Skeletal muscle satellite cell (primary cell): ENCODE measurements at regions not wholly inside any gene's neighbourhood (a gene's known extent, or its start where the extent isn't known, plus 50 kb on each side); places are given as distances from the start of the nearest gene placed in this dataset.

Source experiments
- H3K27me3 ChIP-seq: 2 replicates; pipeline ENCODE4 v1.7.0; 2013; ENCODE audit warnings: low read length; ENCODE audit not compliant: control insufficient read depth, insufficient read depth
- H3K36me3 ChIP-seq: 2 replicates; pipeline ENCODE4 v1.7.0; 2013; ENCODE audit warnings: mild to moderate bottlenecking, control low read depth, low read length; ENCODE audit not compliant: insufficient read depth
- H3K4me1 ChIP-seq: 2 replicates; pipeline ENCODE4 v1.7.0; 2013; ENCODE audit warnings: low read length; ENCODE audit not compliant: control insufficient read depth, insufficient read depth
- H3K4me2 ChIP-seq: 2 replicates; pipeline ENCODE4 v1.7.0; 2013; ENCODE audit warnings: mild to moderate bottlenecking, low read length
- H3K4me3 ChIP-seq: 2 replicates; pipeline ENCODE4 v1.7.0; 2013; ENCODE audit warnings: low read length
- H3K9ac ChIP-seq: 2 replicates; pipeline ENCODE4 v1.7.0; 2013; ENCODE audit warnings: mild to moderate bottlenecking, low read depth, low read length, moderate library complexity
- H3K9me3 ChIP-seq: replicated peaks from 2 replicates; pipeline ENCODE4 v1.7.0; 2013; ENCODE audit warnings: mild to moderate bottlenecking, control low read depth, low read length

GRCh38 chr2:64771737-64772136, 118.0 kb upstream of the SERTAD2 start:
- Histone ChIP-seq H3K9ac (no peak overlapping the region), H3K4me1 (peaks cover 42% of the 10 kb centered on the region), H3K36me3 (no peaks in the 10 kb centered on the region), H3K27me3 (no peaks in the 10 kb centered on the region), H3K9me3 (no peaks in the 10 kb centered on the region), H3K4me3 (no peak overlapping the region), H3K4me2 (no peak overlapping the region)

DNA sequence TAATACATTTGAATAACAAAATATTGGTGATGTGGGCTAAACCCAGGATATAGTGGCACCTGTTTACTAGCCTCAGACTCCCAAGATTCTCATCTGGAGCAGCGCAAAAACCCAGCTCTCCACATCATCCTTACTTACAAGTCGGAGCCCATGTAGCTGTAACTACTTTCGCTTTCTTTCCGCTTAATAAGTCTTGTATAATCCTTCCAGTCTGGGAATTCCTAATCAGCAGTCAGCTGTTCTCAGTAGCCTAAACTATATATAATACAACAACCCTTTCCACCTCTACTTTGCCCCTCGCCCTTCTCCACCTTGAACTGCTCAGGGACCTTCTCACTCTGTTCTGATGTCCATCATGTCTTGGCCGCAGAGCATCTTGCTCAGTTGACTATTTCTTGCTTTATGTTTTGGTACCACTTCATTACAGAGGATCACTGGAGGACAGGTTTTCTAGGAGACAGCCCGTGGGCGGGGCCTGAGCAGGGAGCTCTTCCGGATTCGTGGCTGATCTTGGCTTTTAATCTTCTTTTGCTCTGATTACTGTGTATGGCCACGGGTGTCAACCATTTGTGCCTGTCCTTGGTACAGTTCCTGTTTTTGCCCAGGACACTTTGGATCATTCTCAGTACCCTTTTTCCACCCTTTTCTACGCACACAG, 119.9 kb upstream of the SERTAD2 start:
- peaks cover 38% of the 10 kb centered on the region for H3K4me1 ChIP-seq
- H3K27me3 ChIP-seq = no peaks in the 10 kb centered on the region
- no peaks in the 10 kb centered on the region for H3K36me3 ChIP-seq
- H3K9ac ChIP-seq = no peak overlapping the region
- peak overlapping the region; percentile 23 for H3K4me2 ChIP-seq
- H3K4me3 ChIP-seq = no peak overlapping the region
- H3K9me3 ChIP-seq = no peaks in the 10 kb centered on the region

DNA sequence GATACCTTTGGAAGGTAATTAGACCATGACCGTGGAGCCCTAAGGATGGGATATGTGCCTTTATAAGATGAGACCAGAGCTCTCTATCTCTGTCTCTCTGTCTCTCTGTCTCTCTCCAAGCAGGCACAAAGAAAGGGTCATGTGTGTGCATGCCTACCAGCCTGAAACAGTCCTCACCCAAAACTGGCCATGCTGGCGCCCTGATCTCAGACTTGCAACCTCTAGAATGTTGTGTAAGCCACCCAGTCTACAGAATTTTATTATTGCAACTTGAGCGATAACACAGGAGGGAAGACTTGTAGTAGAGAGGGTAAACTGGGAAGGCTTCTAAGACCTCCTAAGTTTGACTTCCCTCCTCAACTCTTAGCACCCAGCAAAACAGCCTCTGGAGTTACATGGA, 124.1 kb upstream of the SERTAD2 start:
- H3K36me3 ChIP-seq = no peaks in the 10 kb centered on the region
- H3K9ac ChIP-seq = no peak overlapping the region
- no peak overlapping the region for H3K4me2 ChIP-seq
- no peaks in the 10 kb centered on the region for H3K9me3 ChIP-seq
- H3K27me3 ChIP-seq = no peaks in the 10 kb centered on the region
- H3K4me3 ChIP-seq = no peak overlapping the region
- H3K4me1 ChIP-seq = peaks cover 41% of the 10 kb centered on the region

GRCh38 chr2:64779117-64779690, 125.5 kb upstream of the SERTAD2 start:
- Histone ChIP-seq H3K4me3 (peak overlapping the region; percentile 7), H3K36me3 (no peaks in the 10 kb centered on the region), H3K9me3 (no peaks in the 10 kb centered on the region), H3K4me2 (peak overlapping the region; percentile 22), H3K9ac (no peak overlapping the region), H3K27me3 (no peaks in the 10 kb centered on the region), H3K4me1 (peaks cover 35% of the 10 kb centered on the region)

DNA sequence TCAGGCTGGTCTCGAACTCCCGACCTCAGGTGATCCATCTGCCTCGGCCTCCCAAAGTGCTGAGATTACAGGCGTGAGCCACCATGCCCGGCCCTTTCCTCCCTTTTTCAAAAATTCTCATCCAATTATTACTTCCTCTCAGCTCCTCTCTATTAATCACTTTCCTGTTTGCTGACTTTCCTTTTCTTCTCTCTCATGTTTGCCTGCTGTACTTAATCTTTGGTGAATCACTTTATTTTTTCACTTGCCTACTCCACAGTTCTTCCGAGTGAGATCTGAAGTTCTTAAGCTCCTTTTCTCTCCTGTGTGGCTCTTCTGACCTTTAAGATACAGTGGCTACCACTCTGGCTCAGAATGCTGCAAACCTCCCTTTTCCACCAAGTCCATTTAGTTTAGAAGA, 126.3 kb upstream of the SERTAD2 start:
- H3K9ac ChIP-seq = peak overlapping the region; percentile 35
- H3K4me3 ChIP-seq = no peak overlapping the region
- H3K9me3 ChIP-seq = no peaks in the 10 kb centered on the region
- H3K27me3 ChIP-seq = no peaks in the 10 kb centered on the region
- H3K36me3 ChIP-seq = no peaks in the 10 kb centered on the region
- no peak overlapping the region for H3K4me2 ChIP-seq
- H3K4me1 ChIP-seq = peaks cover 35% of the 10 kb centered on the region

- no peaks in the 10 kb centered on the region for H3K9me3 ChIP-seq
- H3K4me3 ChIP-seq = no peak overlapping the region
- no peak overlapping the region for H3K9ac ChIP-seq
Observed at GRCh38 chr2:64781711-64782390, 128.1 kb upstream of the SERTAD2 start.

DNA sequence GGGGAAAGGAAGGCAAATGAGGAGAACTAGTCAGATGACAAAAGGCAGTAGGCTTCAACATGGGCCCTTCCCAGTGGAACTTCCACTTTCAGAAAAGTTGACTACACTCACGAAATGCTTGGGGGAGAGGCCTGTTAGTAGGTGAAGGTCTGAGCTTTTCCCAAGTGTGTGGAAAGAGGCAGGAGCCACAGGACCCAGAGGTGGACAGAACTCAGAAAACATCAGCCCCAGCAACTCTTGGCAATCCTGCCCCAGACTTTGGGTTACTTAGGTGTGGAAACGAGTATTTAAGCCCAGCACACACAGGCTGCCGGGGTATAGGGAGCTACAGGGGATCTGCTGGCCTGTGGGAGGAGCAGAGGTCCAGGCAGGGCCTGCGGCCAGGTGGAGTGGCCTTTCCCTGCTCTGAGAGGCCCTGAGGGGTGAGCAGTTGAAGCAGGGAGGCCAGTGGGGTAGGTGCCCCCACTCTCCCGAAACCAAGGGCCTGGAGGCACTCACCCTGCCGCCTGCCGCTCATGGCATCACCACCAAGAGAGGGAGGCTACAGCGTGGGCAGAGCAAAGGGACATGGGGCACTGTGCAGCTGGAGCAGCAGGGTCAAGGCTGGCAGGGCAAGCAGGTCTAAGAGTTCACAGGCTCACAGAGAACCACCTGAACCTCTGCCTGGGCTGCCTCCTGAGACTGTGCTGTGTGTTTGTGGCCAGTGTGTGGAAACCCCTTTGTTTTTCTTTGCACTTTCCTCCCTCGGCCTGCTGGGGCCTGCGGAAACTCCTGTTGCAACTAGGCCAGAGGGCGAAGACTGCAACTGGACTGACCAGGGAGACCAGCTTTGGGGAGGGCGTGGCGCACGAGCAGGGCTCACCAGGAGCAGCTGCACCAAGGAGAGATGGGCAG, 130.7 kb upstream of the SERTAD2 start:
- Histone ChIP-seq H3K27me3 (no peaks in the 10 kb centered on the region), H3K4me2 (no peak overlapping the region), H3K4me1 (peaks cover 25% of the 10 kb centered on the region), H3K4me3 (no peak overlapping the region), H3K9me3 (no peaks in the 10 kb centered on the region), H3K36me3 (no peaks in the 10 kb centered on the region), H3K9ac (no peak overlapping the region)

More at GRCh38 chr2:64781711-64782390, 128.1 kb upstream of the SERTAD2 start:
- no peaks in the 10 kb centered on the region for H3K36me3 ChIP-seq
- H3K4me1 ChIP-seq = peaks cover 35% of the 10 kb centered on the region
- no peak overlapping the region for H3K4me2 ChIP-seq
- no peaks in the 10 kb centered on the region for H3K27me3 ChIP-seq

DNA sequence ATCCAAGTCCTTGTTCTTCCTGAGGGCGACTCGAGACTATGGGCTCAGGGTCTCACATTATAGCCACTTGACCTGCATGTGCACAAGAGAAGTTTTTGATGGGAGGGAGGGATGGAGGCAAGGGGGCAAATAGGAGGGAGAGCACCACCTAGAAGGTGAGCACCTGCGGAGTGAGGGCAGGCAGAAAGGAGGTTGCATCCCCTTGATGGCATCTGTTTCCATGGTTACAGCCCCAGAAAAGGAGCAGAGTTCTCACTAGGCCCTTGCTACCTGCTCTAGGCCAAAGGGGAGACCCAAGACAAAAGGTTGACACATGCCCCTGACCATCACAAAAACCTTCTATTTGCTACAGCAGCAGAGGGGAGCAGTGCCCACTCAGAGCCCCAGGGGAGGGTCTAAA, 131.5 kb upstream of the SERTAD2 start:
- H3K4me1 ChIP-seq = peaks cover 17% of the 10 kb centered on the region
- no peaks in the 10 kb centered on the region for H3K36me3 ChIP-seq
- no peaks in the 10 kb centered on the region for H3K9me3 ChIP-seq
- no peak overlapping the region for H3K4me3 ChIP-seq
- no peak overlapping the region for H3K4me2 ChIP-seq
- H3K27me3 ChIP-seq = no peaks in the 10 kb centered on the region
- H3K9ac ChIP-seq = no peak overlapping the region

GRCh38 chr2:64786343-64787018, 132.8 kb upstream of the SERTAD2 start:
- no peak overlapping the region for H3K4me2 ChIP-seq
- no peak overlapping the region for H3K4me3 ChIP-seq
- no peaks in the 10 kb centered on the region for H3K9me3 ChIP-seq
- H3K9ac ChIP-seq = no peak overlapping the region
- H3K4me1 ChIP-seq = peaks cover 10% of the 10 kb centered on the region
- no peaks in the 10 kb centered on the region for H3K27me3 ChIP-seq
- no peaks in the 10 kb centered on the region for H3K36me3 ChIP-seq

DNA sequence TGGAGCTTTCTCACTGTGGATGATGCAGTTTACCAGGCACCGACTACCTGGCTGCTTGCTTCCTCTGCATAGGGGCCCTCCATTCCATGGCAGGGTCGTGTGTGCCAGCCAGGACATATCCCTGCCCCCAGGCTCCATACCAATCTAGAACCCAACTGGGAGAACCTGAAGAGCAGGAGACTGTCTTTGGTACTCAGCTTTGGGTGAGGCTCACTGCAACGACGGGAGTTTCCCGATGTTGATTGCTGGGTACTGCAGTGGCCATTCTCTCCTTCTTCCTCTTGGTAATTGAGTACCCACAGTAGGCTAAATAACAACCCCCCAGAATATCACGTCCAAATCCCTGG, 133.3 kb upstream of the SERTAD2 start:
- Histone ChIP-seq H3K36me3 (no peaks in the 10 kb centered on the region), H3K9ac (no peak overlapping the region), H3K27me3 (no peaks in the 10 kb centered on the region), H3K4me2 (no peak overlapping the region), H3K4me1 (peaks cover 5% of the 10 kb centered on the region), H3K4me3 (no peak overlapping the region), H3K9me3 (no peaks in the 10 kb centered on the region)

DNA sequence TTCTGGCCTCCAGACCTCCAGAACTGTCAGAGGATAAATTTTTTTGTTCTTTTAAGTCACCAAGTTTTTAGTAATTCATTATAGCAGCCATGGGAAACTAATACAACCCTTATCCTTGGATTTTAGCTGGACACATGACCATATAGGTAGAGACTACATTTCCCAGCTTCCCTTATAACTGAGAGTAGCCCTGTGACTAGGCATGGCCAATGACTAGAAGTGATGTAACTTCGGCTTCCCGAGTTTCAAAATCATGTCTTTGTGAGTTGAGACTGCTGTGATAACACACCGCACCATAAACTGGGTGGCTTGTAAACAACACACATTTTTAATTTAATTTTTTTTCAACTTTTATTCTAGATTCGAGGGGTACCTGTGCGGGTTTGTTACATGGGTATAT, 134.0 kb upstream of the SERTAD2 start:
- H3K9me3 ChIP-seq = no peaks in the 10 kb centered on the region
- H3K9ac ChIP-seq = no peak overlapping the region
- H3K36me3 ChIP-seq = no peaks in the 10 kb centered on the region
- no peak overlapping the region for H3K4me3 ChIP-seq
- no peak overlapping the region for H3K4me2 ChIP-seq
- peaks cover 5% of the 10 kb centered on the region for H3K4me1 ChIP-seq
- H3K27me3 ChIP-seq = no peaks in the 10 kb centered on the region
